SH-SY5Y (cell line): ENCODE measurements at regions not wholly inside any gene's neighbourhood (a gene's known extent, or its start where the extent isn't known, plus 50 kb on each side); places are given as distances from the start of the nearest gene placed in this dataset.

ENCODE experiments used
- GATA2 ChIP-seq: IDR thresholded peaks from 2 replicates; pipeline ENCODE4 v1.6.1; 2011; ENCODE audit warnings: mild to moderate bottlenecking, low read depth, low read length
- GATA3 ChIP-seq: IDR thresholded peaks from 2 replicates; pipeline ENCODE4 v1.6.1; 2011; ENCODE audit warnings: low read depth, mild to moderate bottlenecking, low read length, moderate library complexity

DNA sequence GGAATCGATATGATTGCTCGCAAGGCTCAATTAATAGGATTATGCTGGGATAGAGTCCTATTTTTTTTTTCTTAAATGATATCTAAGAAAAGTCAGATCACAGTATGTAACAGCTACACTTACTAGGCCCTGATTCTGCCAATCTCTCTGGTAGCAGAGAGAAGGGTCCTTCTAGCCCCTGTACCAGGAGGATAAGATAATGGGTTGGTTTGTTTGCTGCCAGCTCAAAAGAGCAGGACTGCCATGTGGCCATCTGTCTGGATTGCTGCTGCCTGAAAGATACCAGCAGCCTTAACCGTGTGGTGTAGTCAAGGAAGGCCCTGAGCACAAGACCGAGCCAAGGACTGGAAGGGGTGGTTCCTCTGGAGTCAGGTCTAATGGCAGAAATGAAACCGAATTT lies 236.4 kb downstream of the KLF13 start:
- TF ChIP-seq GATA2 (no peak), GATA3 (no peak)
